ENCODE measurements at regions not wholly inside any gene's neighbourhood (a gene's known extent, or its start where the extent isn't known, plus 50 kb on each side); places are given as distances from the start of the nearest gene placed in this dataset.

DNA sequence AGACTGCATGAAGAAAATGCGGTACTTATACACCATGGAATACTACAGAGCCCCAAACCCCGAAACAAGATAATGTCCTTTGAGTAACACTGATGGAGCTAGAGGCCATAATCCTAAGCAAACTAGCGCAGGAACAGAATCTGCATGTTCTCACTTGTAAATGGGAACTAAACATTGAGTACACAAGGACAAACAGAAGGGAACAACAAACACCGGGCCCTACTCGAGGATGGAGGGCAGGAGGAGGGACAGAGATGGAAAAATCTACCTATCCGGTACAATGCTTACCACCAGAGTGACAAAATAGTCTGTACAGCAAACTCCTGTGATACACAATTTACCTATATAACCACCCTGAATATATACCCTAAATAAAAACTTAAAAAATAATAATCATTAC is 507.9 kb downstream of the IPMK start:
- TF ChIP-seq HMGA1 (CRISPR knock-in tag; conservative IDR thresholded peaks at IDR 0.05): no peak
- TF ChIP-seq ZNF224 (CRISPR knock-in tag; IDR thresholded peaks at IDR 0.05): no peak
- TF ChIP-seq ZSCAN20 (CRISPR knock-in tag; IDR thresholded peaks at IDR 0.05; ENCODE audit: borderline replicate concordance): no peak
- TF ChIP-seq NR2C2 (CRISPR knock-in tag; IDR thresholded peaks at IDR 0.05; ENCODE audit: borderline replicate concordance): no peak
- TF ChIP-seq GLI4 (CRISPR knock-in tag; IDR thresholded peaks at IDR 0.05; ENCODE audit: borderline replicate concordance): no peak
- no peak for TF ChIP-seq TAF15 (IDR thresholded peaks at IDR 0.05; ENCODE audit: low read depth, low read length, poor library complexity, severe bottlenecking)
- TF ChIP-seq MAZ (IDR thresholded peaks at IDR 0.05; ENCODE audit: borderline replicate concordance, low read depth, low read length): no peak
- no peak for TF ChIP-seq MAZ (CRISPR knock-in tag; IDR thresholded peaks at IDR 0.05; ENCODE audit: low read depth)

Measured in HepG2 (cell line).